SIG-M5 (cell line): ENCODE measurements at regions not wholly inside any gene's neighbourhood (a gene's known extent, or its start where the extent isn't known, plus 50 kb on each side); places are given as distances from the start of the nearest gene placed in this dataset.

Source experiments
- DNase-seq: peaks from one replicate; lab custom pipeline; 2025; lab: John Stamatoyannopoulos, UW

DNA sequence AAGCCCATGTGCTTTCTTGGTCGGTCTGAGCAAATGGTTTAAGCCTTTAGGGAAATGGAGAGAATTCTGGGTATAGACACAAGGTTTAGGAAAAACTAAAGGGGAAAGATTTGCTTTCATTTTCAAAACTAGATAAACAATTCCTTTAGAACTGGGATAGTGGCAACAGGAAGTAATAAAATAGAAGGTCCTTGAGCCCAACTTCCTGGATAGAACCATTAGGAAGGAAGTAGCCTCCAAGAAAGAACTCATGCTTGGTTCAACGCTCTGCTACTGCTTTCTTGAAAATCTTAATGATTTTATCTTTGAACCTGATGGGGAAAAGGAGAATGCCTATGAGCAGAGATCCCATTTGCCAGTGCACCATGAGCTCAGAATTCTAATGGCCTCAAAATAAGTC is 147.0 kb upstream of the THRB start:
- no peak for DNase-seq

GRCh38 chr3:24645047-24645446 is 150.4 kb upstream of the THRB start:
- no peak for DNase-seq

DNA sequence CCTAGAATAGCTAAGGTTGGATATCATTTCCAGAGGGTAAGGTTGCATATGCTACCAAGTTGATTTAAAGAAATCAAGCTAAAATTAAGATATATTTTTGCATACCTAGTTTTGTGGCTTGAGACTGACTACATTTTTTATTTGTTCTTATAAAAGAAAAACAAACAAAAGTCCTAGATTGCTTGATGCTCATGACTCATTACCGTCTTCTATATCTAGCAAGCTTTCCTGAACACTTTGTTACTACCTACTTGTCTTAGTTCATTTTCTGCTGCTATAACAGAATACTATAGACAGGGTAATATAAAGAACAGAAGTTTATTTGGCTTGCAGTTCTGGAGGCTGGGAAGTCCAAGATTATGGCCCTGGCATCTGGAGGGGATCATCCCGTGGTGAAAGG is 152.1 kb upstream of the THRB start:
- DNase-seq = no peak

- no peak for DNase-seq
These were observed 153.4 kb upstream of the THRB start for GRCh38 chr3:24648063-24648462.

DNA sequence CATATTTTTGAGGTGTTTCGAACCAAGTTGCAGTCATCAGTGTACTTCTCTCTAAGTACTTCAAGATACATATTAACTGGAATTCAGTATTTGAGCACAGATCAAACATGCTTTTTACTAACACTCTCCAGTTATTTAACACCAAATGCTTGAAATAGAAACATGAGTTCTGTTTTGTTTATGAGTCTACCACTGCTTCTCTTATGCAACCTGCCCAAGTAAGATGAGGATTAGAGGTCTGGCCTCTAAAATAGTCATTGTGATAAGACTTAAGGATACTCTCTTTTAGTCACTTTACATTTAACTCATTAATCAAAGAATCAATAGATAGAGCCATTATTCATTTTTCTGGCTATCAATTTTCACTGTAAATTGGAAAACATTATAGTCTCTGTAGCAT is 156.2 kb upstream of the THRB start:
- DNase-seq = no peak

GRCh38 chr3:24657870-24658510 is 163.3 kb upstream of the THRB start:
- DNase-seq = no peak

- no peak for DNase-seq
These were observed 166.5 kb upstream of the THRB start for GRCh38 chr3:24661175-24661584.

DNA sequence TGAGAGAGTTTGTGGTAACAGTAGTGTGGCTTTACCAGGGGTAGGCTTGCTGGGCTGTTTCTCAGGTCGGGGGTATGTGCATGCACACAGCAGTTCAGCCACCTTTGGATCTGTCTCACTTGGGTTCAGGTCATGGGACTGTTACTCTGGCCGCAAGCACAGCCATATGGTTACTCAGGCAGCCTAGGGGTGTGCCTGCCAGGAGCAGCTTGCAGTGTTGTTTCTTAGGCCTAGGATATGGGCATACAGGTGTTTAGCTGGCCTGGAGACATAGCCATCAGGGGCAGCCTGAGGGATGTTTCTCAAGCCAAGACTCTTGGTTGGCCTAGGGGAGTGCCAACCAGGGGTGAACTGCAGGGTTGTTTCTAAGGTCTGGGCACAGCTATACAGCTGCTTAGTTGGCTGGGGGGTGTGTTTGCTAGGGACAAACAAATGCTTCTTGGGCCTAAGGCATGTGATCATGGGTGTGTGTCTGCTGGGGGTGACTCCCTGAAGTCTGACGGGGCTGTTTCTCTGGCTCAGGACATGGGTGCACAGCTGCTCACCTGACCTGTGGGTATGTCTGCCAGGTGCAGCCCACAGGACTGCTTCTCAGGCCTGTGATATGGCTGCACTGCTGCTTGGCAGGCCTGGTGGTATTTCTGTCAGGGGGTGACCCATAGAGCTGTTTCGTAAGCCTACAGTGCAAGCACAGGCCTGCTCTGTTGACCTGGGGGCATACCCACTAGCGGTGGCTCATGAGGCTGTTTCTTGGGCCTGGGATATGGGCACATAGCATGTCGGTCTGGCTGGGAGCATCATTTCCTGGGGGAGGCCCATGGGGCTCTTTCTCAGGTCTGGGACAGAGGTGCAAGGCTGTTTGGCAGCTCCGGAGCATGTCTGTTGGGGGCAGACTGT is 168.0 kb upstream of the THRB start:
- DNase-seq = no peak

DNA sequence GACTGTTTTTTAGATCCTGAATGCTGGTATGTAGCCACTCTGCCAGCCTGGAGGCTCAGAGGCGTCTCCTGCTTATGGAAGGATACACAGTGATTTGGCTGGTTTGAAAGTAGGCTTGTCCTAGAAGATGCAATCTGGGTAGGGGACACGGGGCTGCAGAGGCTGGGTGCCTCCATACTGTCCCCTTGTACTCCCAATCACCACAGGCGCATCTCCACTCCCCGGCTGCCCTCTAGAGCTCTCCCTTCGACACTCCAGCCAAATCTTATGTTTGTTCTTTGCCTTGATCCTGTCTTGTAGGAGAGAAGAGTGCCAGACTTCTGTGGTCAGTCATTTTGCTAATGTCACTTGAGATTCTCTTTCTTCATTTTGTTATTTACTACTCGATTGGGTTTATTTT is 168.8 kb upstream of the THRB start:
- DNase-seq = no peak

DNA sequence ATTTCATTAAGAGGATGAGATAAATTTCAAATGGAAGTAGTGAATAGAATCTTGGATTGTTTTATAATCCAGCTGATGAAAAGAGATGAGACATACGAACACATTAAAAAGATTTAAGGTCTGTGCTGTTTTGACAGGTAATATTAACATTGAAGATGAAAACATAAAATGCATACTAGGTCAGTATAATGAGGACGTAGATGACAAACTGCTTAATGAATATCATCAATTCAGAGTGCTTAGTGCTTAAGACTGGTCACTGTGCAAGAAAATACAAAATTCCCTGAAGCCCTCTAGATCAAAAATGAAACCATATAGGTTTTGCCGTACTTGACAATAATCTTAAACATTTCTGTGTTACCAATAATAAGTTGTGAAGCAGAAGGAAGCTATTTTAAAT is 173.4 kb upstream of the THRB start:
- DNase-seq = no peak

DNA sequence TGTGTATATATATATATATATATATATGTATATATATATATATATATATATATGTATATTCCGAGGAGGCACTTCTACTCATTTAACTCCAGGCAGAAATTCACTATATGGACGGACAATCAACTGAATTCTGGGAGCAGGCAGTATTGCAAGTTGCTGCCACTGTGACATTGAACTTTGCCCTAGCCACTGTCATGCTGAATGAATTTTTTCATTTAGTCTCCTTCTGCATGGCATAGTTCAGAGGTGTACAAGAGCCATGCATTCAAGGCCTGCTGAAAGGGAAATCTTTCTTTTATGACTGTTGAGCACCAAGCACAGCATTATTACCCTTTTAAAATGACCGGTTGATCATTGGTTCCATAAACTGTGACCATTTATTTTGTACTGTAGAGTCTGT is 176.2 kb upstream of the THRB start:
- no peak for DNase-seq

- DNase-seq = no peak
These were observed 178.9 kb upstream of the THRB start for GRCh38 chr3:24673596-24673995.

GRCh38 chr3:24674261-24674660 is 179.6 kb upstream of the THRB start:
- no peak for DNase-seq

DNA sequence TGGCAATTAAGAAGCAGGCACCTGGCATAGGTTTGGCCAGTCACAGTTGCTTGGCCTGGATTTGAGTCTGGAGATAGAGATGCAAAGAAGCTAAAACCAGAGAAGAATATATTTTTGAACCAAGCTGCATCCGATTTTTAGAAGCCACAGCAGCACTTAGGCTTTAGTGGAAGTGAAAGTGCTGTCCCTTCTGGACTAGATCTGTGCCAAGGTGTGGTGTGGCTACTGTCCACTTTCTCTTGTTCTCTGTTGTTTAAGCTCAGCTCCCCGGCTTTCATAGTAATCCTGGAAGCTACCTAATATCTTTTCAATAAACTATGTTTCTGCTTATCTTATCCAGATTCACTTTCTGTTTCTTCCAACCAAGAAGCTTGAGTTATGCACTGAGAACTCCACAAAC is 183.4 kb upstream of the THRB start:
- no peak for DNase-seq

GRCh38 chr3:24678421-24678865 is 183.8 kb upstream of the THRB start:
- peak; percentile 51 for DNase-seq

- DNase-seq = no peak
These were observed 184.8 kb upstream of the THRB start for GRCh38 chr3:24679429-24679828.

DNA sequence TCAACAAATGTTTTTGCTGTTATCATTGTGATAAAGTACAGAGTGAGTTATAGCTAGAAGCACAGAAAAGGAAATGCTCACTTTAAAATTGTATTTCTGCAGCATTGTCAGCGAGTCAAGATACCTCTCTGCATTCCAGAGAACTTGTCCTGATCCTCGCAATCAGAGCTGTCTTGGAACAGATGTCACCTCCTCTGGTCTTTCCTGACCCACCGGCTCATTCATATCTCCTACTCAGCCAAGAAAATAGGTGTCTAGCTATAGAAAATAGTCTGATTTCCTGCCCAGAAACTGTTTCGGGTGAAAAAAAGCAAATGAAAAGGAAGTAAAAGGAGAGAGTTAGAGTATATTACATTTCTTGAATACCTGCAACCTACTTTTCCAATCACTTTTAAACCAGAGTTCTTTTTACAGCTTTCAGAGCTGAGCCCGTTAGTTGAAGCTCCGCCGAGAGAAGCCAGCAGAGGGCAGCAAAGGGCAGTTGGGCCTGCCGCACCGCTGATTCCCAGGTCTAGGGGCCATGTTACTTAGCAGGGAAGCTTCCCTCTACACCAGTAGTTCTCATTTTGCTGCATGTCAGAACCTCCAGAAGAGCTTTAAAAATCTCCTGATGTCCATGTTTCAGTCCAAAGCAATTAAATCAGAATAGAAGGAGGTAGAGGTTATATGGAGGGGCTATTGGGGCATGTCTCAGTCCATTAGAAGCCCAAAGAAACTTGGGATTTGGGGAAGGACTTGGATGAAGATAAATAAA is 185.7 kb upstream of the THRB start:
- DNase-seq = no peak

DNA sequence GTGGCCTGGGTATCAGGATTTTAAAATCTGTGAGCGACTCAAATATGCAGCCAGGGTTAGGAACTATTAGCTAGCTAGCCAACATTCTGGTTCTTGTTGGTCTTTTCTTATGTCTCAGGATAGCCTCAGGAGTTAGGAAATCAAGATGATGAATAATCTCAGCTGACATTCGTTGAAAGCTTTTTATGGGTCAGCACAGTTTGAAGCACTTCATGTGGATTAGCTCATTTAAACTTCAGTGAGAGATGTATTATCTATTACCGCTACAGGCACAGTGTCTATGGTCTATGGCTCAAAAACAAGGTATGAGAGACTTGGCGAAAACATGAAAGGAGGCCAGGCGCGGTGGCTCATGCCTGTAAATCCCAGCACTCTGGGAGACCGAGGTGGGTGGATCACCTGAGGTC is 187.5 kb upstream of the THRB start:
- DNase-seq = no peak

DNA sequence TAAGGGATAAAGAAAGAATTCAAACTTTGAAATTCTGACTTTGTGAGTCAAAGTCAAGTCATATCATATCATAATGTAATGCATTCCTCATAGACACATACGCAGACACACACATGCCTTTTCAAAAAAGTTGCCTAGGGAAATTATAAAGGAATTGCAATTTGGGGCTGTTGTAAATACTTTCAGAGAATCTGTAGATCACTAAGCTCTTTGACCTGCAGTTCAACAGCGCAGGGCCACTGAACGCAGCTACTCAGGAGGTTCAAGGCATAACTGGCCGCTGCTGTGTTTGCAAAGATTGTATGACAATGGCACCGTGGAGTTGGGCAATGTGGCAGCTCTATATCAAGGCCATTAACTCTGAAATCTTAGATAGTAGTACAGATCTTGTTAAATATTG is 188.4 kb upstream of the THRB start:
- no peak for DNase-seq

- no peak for DNase-seq
These were observed 189.2 kb upstream of the THRB start for GRCh38 chr3:24683633-24684384.

DNA sequence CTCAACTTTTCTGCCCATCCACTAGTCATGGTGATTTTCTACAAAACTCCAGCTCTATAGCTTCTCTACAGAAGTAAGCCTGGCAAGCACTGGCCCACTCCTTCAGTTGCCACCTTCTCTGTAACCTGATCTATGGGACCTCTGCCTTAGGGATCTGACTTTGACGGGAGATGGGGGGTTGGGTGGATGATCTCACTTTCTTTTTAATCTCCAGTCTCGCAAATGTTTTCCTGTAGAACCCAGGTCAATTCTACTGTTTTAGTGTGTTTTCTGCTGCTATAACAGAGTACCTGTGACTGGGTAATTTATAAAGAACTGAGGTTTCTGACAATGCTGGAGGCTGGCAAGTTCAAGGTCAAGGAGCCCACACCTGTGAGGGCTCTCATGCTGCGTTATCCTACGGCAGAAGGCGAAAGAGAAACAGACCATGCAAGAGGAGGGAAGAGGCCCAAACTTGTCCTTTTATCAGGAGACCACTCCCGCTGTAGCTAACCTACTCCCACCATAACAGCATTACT is 189.9 kb upstream of the THRB start:
- no peak for DNase-seq

GRCh38 chr3:24686808-24687207 is 192.2 kb upstream of the THRB start:
- no peak for DNase-seq
